Gastroesophageal sphincter (tissue), 3 donors: ENCODE measurements at regions not wholly inside any gene's neighbourhood (a gene's known extent, or its start where the extent isn't known, plus 50 kb on each side); places are given as distances from the start of the nearest gene placed in this dataset.

Experiments
- EP300 ChIP-seq: sonication (generic); formaldehyde crosslinking; IDR thresholded peaks from one replicate; pipeline ENCODE4 v1.6.1; 2017; ENCODE audit warnings: antibody characterized with exemption, mild to moderate bottlenecking
- POLR2A ChIP-seq, 2 donors: fragments of 450-650 bp; IDR thresholded peaks; one replicate each; pipeline ENCODE4 v1.6.1; 2017; ENCODE audit warnings: antibody characterized with exemption in 2 of 2, mild to moderate bottlenecking in 2 of 2, moderate library complexity in 1 of 2
- POLR2AphosphoS5 ChIP-seq: sonication (generic); formaldehyde crosslinking; IDR thresholded peaks from one replicate; pipeline ENCODE4 v1.6.1; 2017; ENCODE audit warnings: antibody characterized with exemption
- TF ChIP-seq, protein P1 (sequence below), 4 experiments: fragments of 200-600 bp in 2 of 4; fragments of 450-650 bp in 2 of 4; sonication (generic) in 1 of 4; IDR thresholded peaks; one replicate each; pipeline ENCODE4 v1.5.1; 2017 to 2019; ENCODE audit warnings: antibody characterized with exemption in 4 of 4, mild to moderate bottlenecking in 2 of 4, moderate library complexity in 2 of 4

DNA sequence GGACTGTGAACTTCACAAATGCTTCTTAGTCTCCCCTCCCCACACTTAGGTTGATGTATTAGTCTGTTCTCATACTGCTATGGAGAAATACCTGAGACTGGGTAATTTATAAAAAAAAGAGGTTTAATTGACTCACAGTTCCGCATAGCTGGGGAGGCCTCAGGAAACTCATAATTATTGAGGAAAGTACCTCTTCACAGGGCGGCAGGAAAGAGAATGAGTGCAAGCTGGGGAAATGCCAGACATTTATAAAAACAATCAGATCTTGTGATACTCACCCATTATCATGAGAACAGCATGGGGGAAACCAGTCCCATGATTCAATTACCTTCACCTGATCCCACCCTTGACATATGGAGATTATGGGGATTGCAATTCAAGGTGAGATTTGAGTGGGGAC lies 178.8 kb downstream of the SLC38A4 start:
- TF ChIP-seq, protein P1, sequence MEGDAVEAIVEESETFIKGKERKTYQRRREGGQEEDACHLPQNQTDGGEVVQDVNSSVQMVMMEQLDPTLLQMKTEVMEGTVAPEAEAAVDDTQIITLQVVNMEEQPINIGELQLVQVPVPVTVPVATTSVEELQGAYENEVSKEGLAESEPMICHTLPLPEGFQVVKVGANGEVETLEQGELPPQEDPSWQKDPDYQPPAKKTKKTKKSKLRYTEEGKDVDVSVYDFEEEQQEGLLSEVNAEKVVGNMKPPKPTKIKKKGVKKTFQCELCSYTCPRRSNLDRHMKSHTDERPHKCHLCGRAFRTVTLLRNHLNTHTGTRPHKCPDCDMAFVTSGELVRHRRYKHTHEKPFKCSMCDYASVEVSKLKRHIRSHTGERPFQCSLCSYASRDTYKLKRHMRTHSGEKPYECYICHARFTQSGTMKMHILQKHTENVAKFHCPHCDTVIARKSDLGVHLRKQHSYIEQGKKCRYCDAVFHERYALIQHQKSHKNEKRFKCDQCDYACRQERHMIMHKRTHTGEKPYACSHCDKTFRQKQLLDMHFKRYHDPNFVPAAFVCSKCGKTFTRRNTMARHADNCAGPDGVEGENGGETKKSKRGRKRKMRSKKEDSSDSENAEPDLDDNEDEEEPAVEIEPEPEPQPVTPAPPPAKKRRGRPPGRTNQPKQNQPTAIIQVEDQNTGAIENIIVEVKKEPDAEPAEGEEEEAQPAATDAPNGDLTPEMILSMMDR (IDR thresholded peaks at IDR 0.05) = no peak
- TF ChIP-seq POLR2AphosphoS5 = no peak
- no peak for TF ChIP-seq EP300
- TF ChIP-seq POLR2A (IDR thresholded peaks at IDR 0.05) = no peak
